ENCODE measurements at regions not wholly inside any gene's neighbourhood (a gene's known extent, or its start where the extent isn't known, plus 50 kb on each side); places are given as distances from the start of the nearest gene placed in this dataset.
"Not testable (repeated sequence)": the region's sequence is repeated elsewhere in the genome, so short reads cannot be mapped to it uniquely, and the experiment has no call there.

DNA sequence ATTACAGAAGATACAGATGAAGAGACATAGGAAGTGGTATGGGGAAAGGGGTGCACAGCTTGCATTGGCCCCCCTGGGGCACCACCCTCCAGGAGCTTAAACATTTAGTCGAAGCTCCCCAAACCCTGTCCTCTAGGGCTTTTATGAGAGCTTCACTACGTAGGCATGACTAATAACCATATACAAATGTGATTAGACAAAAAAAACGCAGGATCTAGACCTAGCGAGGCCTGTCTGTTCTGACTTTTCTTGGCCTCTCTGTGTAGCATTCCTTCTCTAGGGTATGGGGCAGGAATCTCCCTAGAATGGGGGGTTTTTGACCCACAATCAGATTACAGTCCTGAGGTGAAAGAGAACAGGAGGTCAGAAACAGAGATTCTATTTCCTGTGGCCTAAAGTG lies 293.7 kb upstream of the GALNTL6 start:
- no peak for DNase-seq

- no peak for DNase-seq
Measured at GRCh38 chr4:171517883-171518282, 295.3 kb upstream of the GALNTL6 start.

DNA sequence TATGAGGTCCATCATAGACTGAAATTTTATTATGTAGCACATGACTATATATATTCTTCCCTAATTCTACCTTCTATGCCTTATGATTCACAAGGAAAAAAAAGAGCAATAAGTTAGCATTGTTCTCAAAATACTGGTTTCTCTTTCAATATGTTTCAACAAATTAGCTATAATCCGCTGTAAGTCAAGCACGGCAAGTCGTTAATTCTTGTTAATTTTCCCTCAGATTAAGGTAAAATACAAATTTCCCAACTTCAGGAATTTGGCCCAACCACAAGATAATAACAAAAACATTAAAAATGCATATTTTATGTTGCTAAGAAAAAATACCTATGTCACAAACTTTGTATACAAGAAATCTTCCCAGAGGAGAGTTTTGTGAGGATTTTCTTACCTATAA lies 296.5 kb upstream of the GALNTL6 start:
- DNase-seq, result no peak

GRCh38 chr4:171484681-171485080 lies 328.5 kb upstream of the GALNTL6 start:
- DNase-seq, result no peak

GRCh38 chr4:171478181-171478580 lies 335.0 kb upstream of the GALNTL6 start:
- DNase-seq, result no peak

- DNase-seq, result not testable (repeated sequence)
Measured at GRCh38 chr4:171475111-171475510, 338.1 kb upstream of the GALNTL6 start.

DNA sequence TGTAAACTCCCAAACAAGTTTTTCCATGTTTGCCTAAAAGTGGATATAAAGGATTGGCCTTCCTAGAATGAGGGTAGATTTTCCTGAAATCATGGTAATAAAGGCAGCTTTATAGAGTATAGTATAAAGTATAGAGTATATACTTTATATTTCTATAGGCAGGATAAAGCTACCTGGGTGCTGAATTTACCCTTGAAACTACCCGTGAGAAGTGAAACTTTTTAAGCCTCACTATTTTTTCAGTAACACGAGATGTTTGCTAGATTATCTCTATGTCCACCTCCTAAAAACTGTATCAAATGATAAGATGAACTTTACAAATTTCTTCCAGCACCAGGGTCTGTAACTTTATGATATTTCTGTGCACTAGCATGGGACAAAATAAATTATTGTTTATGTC lies 340.0 kb upstream of the GALNTL6 start:
- no peak for DNase-seq

DNA sequence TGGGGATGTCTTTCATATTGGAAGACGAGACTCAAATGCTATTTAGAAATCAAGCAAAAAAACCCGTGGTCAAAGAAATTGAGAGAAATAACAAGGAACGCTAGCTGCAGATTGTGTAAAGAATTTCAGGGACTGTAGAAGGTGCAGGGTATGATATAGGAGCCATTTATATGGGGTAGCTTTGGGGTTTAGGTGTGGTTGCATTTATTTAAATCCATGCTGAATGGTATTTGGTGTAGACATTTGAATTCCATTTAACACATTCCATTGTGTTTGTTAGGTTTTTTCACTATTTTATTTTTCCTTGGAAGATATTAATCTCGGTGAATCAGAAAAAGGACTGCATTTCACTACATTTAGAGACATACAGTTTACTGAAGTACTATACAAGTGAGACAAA lies 341.0 kb upstream of the GALNTL6 start:
- DNase-seq, result no peak

GRCh38 chr4:171464499-171464898 lies 348.7 kb upstream of the GALNTL6 start:
- DNase-seq, result no peak

DNA sequence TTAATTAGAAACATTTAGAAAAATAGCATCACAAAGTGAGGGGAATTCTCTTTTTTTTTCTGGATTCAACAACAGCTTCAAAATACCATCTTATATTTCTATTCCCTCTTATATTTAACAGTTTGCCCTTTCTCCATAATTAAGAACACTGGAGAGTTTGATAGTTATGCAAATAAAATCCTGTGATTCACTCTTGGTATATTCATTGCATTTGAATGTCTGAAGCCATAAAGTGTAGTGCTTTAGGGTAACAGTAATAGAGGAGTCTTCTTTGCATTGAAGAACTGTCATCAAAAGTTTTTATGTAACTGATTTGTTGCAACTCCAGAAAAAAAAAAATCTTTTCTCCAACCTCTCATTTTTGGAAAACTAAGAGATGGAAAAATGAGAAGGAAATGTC lies 352.0 kb upstream of the GALNTL6 start:
- no peak for DNase-seq

- DNase-seq, result no peak
Measured at GRCh38 chr4:171448919-171449481, 364.2 kb upstream of the GALNTL6 start.

GRCh38 chr4:171448358-171448757 lies 364.8 kb upstream of the GALNTL6 start:
- DNase-seq, result no peak

- no peak for DNase-seq
Measured at GRCh38 chr4:171441300-171441941, 371.8 kb upstream of the GALNTL6 start.

DNA sequence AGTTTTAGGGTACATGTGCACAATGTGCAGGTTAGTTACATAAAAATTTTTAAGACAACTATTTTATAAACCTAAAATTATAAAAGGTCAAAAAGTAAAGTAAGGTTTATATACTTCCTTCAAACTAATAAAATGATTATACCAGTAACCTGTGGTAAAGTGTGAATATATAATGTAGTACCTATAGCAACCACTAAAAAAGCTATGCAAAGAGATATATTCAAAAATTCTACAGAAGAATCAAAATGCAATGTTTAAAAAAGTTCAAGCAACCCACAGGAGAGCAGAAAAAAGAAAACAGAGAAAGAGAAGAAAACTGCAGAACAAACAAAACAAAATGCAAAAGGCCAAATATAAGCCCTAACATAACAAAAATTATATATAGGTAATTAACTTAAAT lies 379.5 kb upstream of the GALNTL6 start:
- no peak for DNase-seq

DNA sequence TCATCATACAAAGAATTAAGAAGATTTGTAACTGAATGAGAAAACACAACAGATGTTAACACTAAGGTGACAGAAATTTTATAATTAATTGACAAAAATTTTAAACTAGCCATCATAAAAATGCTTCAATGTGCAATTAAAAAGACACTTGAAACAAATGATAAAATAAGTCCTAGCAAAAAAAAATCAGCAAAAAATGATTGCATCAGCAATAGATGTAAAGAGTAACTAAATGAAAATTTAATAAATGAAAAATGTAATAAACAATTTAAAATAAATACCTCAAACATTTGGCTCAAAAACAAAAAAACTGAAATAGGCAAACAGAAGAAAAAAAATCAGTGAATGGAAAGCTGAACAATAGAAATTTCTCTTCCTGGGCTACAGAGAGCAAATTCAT lies 380.7 kb upstream of the GALNTL6 start:
- DNase-seq, result no peak

DNA sequence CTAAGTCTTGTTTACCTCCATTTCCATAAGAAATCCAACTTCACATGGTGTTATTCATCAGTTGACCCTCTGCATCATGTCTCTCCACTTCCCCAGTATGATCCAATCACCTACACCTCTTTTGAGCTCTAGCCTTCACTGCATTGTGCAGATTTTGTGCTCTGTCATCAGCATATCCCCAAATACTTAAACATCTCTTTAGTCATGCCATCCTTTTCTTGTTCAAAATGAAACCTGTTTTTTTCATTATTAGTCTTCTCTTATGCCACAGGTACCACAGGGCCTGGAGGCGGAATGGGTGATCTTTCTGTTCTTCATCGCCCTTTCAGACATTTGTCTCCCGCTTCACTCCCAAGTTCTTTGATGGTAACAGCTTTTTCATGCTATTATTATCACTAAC lies 382.7 kb upstream of the GALNTL6 start:
- no peak for DNase-seq

DNA sequence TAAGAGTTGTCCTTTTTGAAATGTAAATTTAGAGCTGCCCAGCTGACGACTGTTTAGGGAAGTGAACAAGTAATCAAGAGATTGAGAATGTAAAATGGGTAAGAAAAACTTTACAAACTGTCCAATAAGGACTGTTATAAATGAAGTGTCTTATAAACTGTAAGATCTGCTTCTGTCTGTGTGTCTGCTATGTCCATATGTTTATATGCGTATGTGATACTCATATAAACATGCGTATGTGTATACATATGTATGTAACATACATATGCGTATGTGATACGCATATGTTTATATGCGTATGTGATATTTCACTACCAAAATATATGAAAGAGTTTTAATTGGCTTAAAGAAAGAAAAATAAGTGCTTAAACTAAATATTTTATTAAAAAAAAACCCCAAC lies 416.0 kb upstream of the GALNTL6 start:
- DNase-seq, result no peak

DNA sequence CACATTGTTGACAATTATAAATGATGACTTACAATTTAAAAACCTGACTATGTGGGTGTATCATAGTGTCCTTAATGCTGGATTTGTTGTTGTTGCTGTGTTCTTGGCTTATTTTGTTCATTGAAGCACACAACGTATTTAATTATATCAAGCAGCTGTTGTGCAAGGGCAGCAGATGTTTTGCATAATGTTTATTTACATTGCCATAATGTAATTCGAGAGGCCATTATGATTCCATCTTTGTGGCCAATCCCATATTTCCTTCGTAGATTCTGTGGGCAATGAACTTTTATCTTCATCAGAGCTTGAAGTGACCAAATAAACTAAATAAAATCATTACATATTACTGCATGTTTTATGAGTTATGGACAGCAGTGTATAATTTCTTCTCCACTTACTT lies 422.6 kb upstream of the GALNTL6 start:
- DNase-seq, result no peak

DNA sequence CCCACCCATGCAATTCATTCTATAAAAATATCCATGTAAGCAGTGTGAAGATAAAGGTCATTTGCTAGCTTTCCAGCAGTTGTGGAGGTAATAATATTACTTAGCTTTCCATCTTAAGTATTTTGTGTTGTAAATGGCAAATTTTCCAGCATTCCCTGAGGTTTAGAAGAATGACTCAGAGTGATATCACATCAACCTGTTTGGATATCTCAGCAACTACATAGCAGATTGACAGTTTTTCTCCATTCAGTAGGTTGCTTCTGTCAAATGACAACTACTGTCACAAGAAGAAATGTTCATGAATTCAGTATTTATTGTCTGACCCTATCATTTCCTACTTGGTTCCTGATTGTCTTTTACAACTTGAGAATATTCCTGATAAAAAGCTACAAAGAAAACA lies 434.9 kb upstream of the GALNTL6 start:
- no peak for DNase-seq

- no peak for DNase-seq
Measured at GRCh38 chr4:171376724-171377123, 436.5 kb upstream of the GALNTL6 start.

- no peak for DNase-seq
Measured at GRCh38 chr4:171353535-171353934, 459.7 kb upstream of the GALNTL6 start.

GRCh38 chr4:171348090-171348489 lies 465.1 kb upstream of the GALNTL6 start:
- DNase-seq, result no peak

DNA sequence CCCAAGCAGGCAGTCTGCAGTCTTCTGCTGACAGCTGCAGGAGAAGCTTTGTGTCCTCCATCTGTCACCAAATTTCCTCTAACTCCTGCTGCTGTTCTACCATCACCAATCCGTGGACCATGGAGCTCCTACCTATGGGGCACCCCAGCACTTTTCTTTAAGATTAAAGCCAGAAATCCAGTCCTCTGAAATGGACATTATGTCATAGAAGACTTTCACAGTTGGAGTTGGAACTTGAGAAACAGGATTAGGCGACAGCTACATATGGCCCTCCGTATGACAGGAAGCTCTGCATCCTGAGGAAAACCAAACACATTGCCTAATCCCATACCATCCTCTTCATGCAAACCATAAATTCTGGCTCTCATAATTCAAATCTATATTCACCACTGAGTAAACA lies 470.6 kb upstream of the GALNTL6 start:
- no peak for DNase-seq

DNA sequence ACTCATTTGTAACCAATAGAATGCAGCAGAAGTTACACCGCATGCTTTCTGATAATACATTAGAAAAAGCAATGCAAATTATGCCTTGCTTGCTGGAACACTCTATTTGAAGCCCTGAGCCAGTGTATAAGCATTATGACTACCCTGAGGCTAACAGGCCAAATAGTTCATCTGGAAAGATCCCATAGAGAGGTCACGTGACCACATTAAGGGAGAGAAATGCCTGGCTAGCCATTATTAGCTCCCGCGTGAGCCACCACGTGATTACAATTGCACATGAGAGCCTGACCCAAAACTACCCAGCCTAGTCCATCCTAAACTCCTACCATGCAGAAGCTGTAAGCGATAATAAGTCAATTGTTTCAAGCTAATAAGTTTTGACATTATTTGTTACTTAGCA lies 472.9 kb upstream of the GALNTL6 start:
- no peak for DNase-seq

- no peak for DNase-seq
Measured at GRCh38 chr4:171334549-171334948, 478.7 kb upstream of the GALNTL6 start.
